Neural cell (in vitro differentiated cells): ENCODE measurements at regions not wholly inside any gene's neighbourhood (a gene's known extent, or its start where the extent isn't known, plus 50 kb on each side); places are given as distances from the start of the nearest gene placed in this dataset.
"Not testable (repeated sequence)": the region's sequence is repeated elsewhere in the genome, so short reads cannot be mapped to it uniquely, and the experiment has no call there.

ENCODE experiments used
- H2AFZ ChIP-seq: fragments of 200-600, 300-800 bp; sonication (generic), shearing (Covaris generic); 2 replicates; pipeline ENCODE4 v1.6.0; 2014; ENCODE audit warnings: low read depth, mild to moderate bottlenecking, antibody characterized with exemption, low read length, moderate library complexity
- H3F3A ChIP-seq: fragments of 200-600 bp; shearing (Covaris generic); 2 replicates; pipeline ENCODE4 v1.6.1; 2016; ENCODE audit warnings: mild to moderate bottlenecking, moderate library complexity, mixed read lengths, antibody characterized with exemption, low read length; ENCODE audit not compliant: insufficient read depth, poor library complexity, severe bottlenecking
- H3K27ac ChIP-seq: fragments of 200-600, 300-800 bp; sonication (generic), shearing (Covaris generic); 2 replicates; pipeline ENCODE4 v1.5.1; 2014; ENCODE audit warnings: mild to moderate bottlenecking, low read length, moderate library complexity
- H3K27me3 ChIP-seq: fragments of 300-800, 200-600 bp; sonication (generic), shearing (Covaris generic); 2 replicates; pipeline ENCODE4 v1.6.0; 2014; ENCODE audit warnings: mild to moderate bottlenecking, low read depth, low read length, moderate library complexity; ENCODE audit not compliant: insufficient read depth
- H3K36me3 ChIP-seq: fragments of 300-800, 200-600 bp; sonication (generic), shearing (Covaris generic); 2 replicates; pipeline ENCODE4 v1.5.1; 2014; ENCODE audit warnings: mild to moderate bottlenecking, antibody characterized with exemption, low read length, moderate library complexity; ENCODE audit not compliant: insufficient read depth
- H3K4me2 ChIP-seq: fragments of 300-800, 200-600 bp; sonication (generic), shearing (Covaris generic); 2 replicates; pipeline ENCODE4 v1.6.0; 2014; ENCODE audit warnings: mild to moderate bottlenecking, low read length
- H3K4me3 ChIP-seq: fragments of 300-800, 200-600 bp; sonication (generic), shearing (Covaris generic); 2 replicates; pipeline ENCODE4 v1.5.1; 2014; ENCODE audit warnings: mild to moderate bottlenecking, low read length, moderate library complexity
- H3K79me2 ChIP-seq: fragments of 200-600 bp; shearing (Covaris generic); replicated peaks from 2 replicates; pipeline ENCODE4 v1.6.0; 2014; ENCODE audit warnings: mild to moderate bottlenecking, low read length, moderate library complexity; ENCODE audit not compliant: insufficient read depth
- H3K9ac ChIP-seq: fragments of 300-800, 200-600 bp; sonication (generic), shearing (Covaris generic); 2 replicates; pipeline ENCODE4 v1.6.1; 2016; ENCODE audit warnings: mild to moderate bottlenecking, low read length, mixed read lengths
- H3K9me2 ChIP-seq: fragments of 200-600 bp; shearing (Covaris generic); 2 replicates; pipeline ENCODE4 v1.6.1; 2016; ENCODE audit warnings: mild to moderate bottlenecking, low read length, mixed read lengths; ENCODE audit not compliant: insufficient read depth
- H3K9me3 ChIP-seq: fragments of 200-600, 300-800 bp; sonication (generic), shearing (Covaris generic); 2 replicates; pipeline ENCODE4 v1.6.1; 2016; ENCODE audit warnings: mild to moderate bottlenecking, mixed run types, low read length, moderate library complexity, mixed read lengths
- H4K20me1 ChIP-seq: fragments of 200-600 bp; shearing (Covaris generic); 2 replicates; pipeline ENCODE4 v1.6.1; 2016; ENCODE audit warnings: mild to moderate bottlenecking, mixed run types; ENCODE audit not compliant: insufficient read depth

DNA sequence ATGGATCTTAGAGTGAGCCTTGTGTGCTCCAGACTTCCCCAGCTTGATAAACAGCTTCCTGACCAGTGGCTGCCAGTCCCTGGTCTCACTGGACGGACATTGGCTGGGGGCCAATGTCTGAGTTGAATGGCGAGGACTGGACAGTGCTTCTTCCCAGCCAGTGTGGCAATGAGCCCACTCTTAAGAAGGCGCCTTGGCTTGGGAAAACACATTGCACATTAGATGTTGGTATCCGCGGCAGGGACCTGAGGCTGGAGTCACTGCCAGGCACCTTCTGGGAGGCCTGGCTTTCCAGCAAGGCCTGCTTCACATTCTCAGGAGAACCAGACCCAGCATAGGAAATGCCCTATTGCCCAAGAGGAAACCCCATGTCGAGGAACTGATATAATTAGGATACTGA, 273.5 kb upstream of the PLGLB1 start:
- H3K4me2 ChIP-seq, H4K20me1 ChIP-seq, H3K27ac ChIP-seq, H3K27me3 ChIP-seq, H3K36me3 ChIP-seq, H3K4me3 ChIP-seq, H3K9ac ChIP-seq, H3K9me3 ChIP-seq, H3K79me2 ChIP-seq, H3F3A ChIP-seq, H3K9me2 ChIP-seq, H2AFZ ChIP-seq: not testable (repeated sequence)

DNA sequence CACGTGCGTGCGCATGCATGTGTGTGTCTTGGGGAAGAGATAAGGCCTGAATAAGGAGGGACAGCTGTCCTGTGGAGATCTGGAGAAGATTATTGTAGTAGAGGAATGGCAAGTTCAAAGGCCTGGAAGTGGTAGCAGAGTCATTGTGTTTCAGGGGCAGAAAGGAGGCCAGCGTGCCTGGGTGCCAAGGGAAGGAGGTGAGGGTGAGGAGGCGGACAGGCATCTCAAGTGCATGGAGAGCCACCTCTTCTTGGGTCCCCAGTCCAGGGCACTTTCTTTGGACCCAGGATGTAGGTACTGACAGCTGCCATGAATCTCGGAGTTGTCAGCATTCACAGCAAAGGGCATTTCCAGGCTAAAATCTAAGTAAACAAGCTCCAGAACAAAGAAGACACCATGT, 279.7 kb upstream of the PLGLB1 start:
- not testable (repeated sequence) for H3K9me2 ChIP-seq, H3K79me2 ChIP-seq, H3K36me3 ChIP-seq

GRCh38 chr2:87301871-87302270, 280.2 kb upstream of the PLGLB1 start:
- not testable (repeated sequence) for H2AFZ ChIP-seq, H4K20me1 ChIP-seq, H3K9me3 ChIP-seq, H3K36me3 ChIP-seq, H3K4me2 ChIP-seq, H3K9me2 ChIP-seq, H3K27ac ChIP-seq, H3F3A ChIP-seq, H3K9ac ChIP-seq, H3K79me2 ChIP-seq, H3K4me3 ChIP-seq, H3K27me3 ChIP-seq

More for the DNA sequence above, 279.7 kb upstream of the PLGLB1 start:
- not testable (repeated sequence) for H3F3A ChIP-seq, H3K27me3 ChIP-seq, H2AFZ ChIP-seq, H3K9me3 ChIP-seq, H3K27ac ChIP-seq, H4K20me1 ChIP-seq, H3K9ac ChIP-seq, H3K4me3 ChIP-seq, H3K4me2 ChIP-seq

DNA sequence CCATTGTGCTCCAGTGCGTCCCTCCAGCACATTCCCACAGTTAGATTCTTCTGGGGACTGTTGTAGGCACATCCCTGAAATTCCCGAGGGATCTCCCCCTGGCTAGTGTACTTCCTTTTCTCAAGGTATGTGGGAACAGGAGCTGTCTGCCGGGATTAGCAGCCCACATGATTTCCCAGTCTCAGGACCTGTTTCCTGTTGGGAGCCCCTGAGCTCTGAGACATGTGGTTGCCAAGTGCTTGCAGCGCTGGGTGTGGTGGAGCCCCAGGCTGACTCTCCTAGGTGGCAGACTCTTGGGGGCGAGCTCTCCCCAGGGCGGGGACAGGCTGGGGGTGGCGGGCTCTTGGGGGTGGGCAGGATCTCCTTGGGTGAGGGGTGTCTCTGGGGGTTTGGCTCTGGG, 287.0 kb upstream of the PLGLB1 start:
- H3K9ac ChIP-seq, H4K20me1 ChIP-seq, H3K4me3 ChIP-seq, H3K9me3 ChIP-seq, H3K4me2 ChIP-seq, H3F3A ChIP-seq, H3K9me2 ChIP-seq, H3K27me3 ChIP-seq, H3K36me3 ChIP-seq, H3K79me2 ChIP-seq, H3K27ac ChIP-seq, H2AFZ ChIP-seq: not testable (repeated sequence)

- not testable (repeated sequence) for H2AFZ ChIP-seq, H3K4me2 ChIP-seq, H3K36me3 ChIP-seq, H3K4me3 ChIP-seq, H3K9me3 ChIP-seq, H3K27ac ChIP-seq, H3K9ac ChIP-seq, H3K27me3 ChIP-seq, H3K79me2 ChIP-seq, H3K9me2 ChIP-seq, H4K20me1 ChIP-seq, H3F3A ChIP-seq
Observed at GRCh38 chr2:87309785-87310184, 288.1 kb upstream of the PLGLB1 start.

- not testable (repeated sequence) for H3K79me2 ChIP-seq, H3K27ac ChIP-seq, H3K27me3 ChIP-seq, H4K20me1 ChIP-seq, H3K9ac ChIP-seq, H3K4me3 ChIP-seq, H3K9me2 ChIP-seq, H3K36me3 ChIP-seq, H3K4me2 ChIP-seq, H3K9me3 ChIP-seq, H2AFZ ChIP-seq, H3F3A ChIP-seq
Observed at GRCh38 chr2:87311896-87312441, 290.3 kb upstream of the PLGLB1 start.

GRCh38 chr2:87314622-87315021, 293.0 kb upstream of the PLGLB1 start:
- H3F3A ChIP-seq, H4K20me1 ChIP-seq: not testable (repeated sequence)

GRCh38 chr2:87315183-87315902, 293.7 kb upstream of the PLGLB1 start:
- not testable (repeated sequence) for H3F3A ChIP-seq, H3K9me2 ChIP-seq, H3K27ac ChIP-seq, H3K9me3 ChIP-seq, H4K20me1 ChIP-seq, H3K4me2 ChIP-seq, H2AFZ ChIP-seq, H3K9ac ChIP-seq, H3K4me3 ChIP-seq, H3K36me3 ChIP-seq, H3K79me2 ChIP-seq, H3K27me3 ChIP-seq

More at GRCh38 chr2:87314622-87315021, 293.0 kb upstream of the PLGLB1 start:
- H3K79me2 ChIP-seq, H3K27me3 ChIP-seq, H3K9me3 ChIP-seq, H2AFZ ChIP-seq, H3K4me2 ChIP-seq, H3K36me3 ChIP-seq, H3K4me3 ChIP-seq, H3K9me2 ChIP-seq, H3K27ac ChIP-seq, H3K9ac ChIP-seq: not testable (repeated sequence)
